HepG2 (cell line): ENCODE measurements at regions not wholly inside any gene's neighbourhood (a gene's known extent, or its start where the extent isn't known, plus 50 kb on each side); places are given as distances from the start of the nearest gene placed in this dataset.

Experiments used
- ATAC-seq: fragments of 200-7000 bp; cut with Tn5 transposase; 3 replicates; pipeline ENCODE4 v1.9.1; 2020; ENCODE audit warnings: mild to moderate bottlenecking, moderate library complexity
- BruUV-seq: library from RNA; stranded (reverse); fragments of 400-500 nt; replicated peaks from 2 replicates; lab custom pipeline; 2021; lab: Mats Ljungman, UMichigan
- CTCF ChIA-PET: fragments of 300-600 bp; formaldehyde crosslinking; extraction: SDS; loops from one replicate; lab custom pipeline; 2021; ENCODE audit warnings: low total read pairs, inconsistent platforms, low intra/inter-chr PET ratio; lab: Yijun Ruan, JAX
- POLR2A ChIA-PET: fragments of 350-600 bp; sonication (Branson Sonifier 250); formaldehyde crosslinking; loops from one replicate; lab custom pipeline; 2020; ENCODE audit warnings: antibody characterized with exemption, inconsistent platforms; lab: Yijun Ruan, JAX
- DNase-seq: peaks from one replicate; pipeline ENCODE4 v3.0.0-alpha.2; 2015; ENCODE audit warnings: low spot score
- FAIRE-seq: peaks from 3 replicates; lab custom pipeline; 2011; peaks lifted over from hg19 to GRCh38; lab: Jason Lieb, UNC
- H2AFZ ChIP-seq: one replicate; pipeline ENCODE4 v1.6.1; 2011; ENCODE audit warnings: low read length, inconsistent platforms
- H3K27ac ChIP-seq: fragments of 300-600 bp; 3 replicates; pipeline ENCODE4 v1.8.0; 2011; ENCODE audit warnings: mixed run types, mild to moderate bottlenecking, mixed read lengths, low read length, inconsistent platforms; ENCODE audit not compliant: insufficient read depth; ENCODE audit errors: extremely low read length
- H3K27me3 ChIP-seq, 2 experiments: fragments of 200-600 bp in 1 of 2; 2 replicates in 1 of 2; 3 replicates in 1 of 2; pipeline versions ENCODE4 v1.6.0 to v1.8.0; 2011; ENCODE audit warnings: low read length in 2 of 2, mild to moderate bottlenecking in 2 of 2, moderate library complexity in 2 of 2, inconsistent platforms in 1 of 2; ENCODE audit not compliant: insufficient read depth in 2 of 2, control insufficient read depth in 1 of 2
- H3K36me3 ChIP-seq, 2 experiments: fragments of 200-600 bp in 1 of 2; replicated peaks in 1 of 2; 2 replicates in 1 of 2; 3 replicates in 1 of 2; pipeline versions ENCODE4 v1.5.1 to v1.8.0; 2011; ENCODE audit warnings: low read length in 2 of 2, inconsistent platforms in 1 of 2; ENCODE audit not compliant: insufficient read depth in 2 of 2, control insufficient read depth in 1 of 2
- H3K4me1 ChIP-seq: 2 replicates; pipeline ENCODE4 v1.5.1; 2012; ENCODE audit warnings: low read length, inconsistent platforms; ENCODE audit not compliant: insufficient read depth
- H3K4me2 ChIP-seq: 2 replicates; pipeline ENCODE4 v1.6.0; 2011; ENCODE audit warnings: low read depth, low read length, inconsistent platforms
- H3K4me3 ChIP-seq, 3 experiments: fragments of 200-600 bp in 1 of 3; sonication (generic), shearing (Covaris generic) in 1 of 3; replicated peaks in 1 of 3; 2 replicates each; pipeline ENCODE4 v1.5.1; 2011 to 2016; ENCODE audit warnings: low read length in 3 of 3, inconsistent platforms in 2 of 3, low read depth in 2 of 3, mild to moderate bottlenecking in 2 of 3, control low read depth in 1 of 3, mixed read lengths in 1 of 3; ENCODE audit not compliant: insufficient read depth in 1 of 3
- H3K79me2 ChIP-seq: one replicate; pipeline ENCODE4 v1.6.1; 2011; ENCODE audit warnings: low read length, inconsistent platforms; ENCODE audit not compliant: insufficient read depth
- H3K9ac ChIP-seq: 2 replicates; pipeline ENCODE4 v1.6.0; 2011; ENCODE audit warnings: mild to moderate bottlenecking, low read depth, low read length, inconsistent platforms; ENCODE audit not compliant: insufficient read depth
- H3K9me3 ChIP-seq: 2 replicates; pipeline ENCODE4 v1.5.1; 2012; ENCODE audit warnings: mild to moderate bottlenecking, low read length
- H4K20me1 ChIP-seq: 2 replicates; pipeline ENCODE4 v1.6.0; 2011; ENCODE audit warnings: inconsistent platforms, mild to moderate bottlenecking, low read length, moderate library complexity; ENCODE audit not compliant: insufficient read depth
- ARID2 ChIP-seq: sonication (generic); formaldehyde crosslinking; IDR thresholded peaks from 2 replicates; pipeline ENCODE4 v1.8.1; 2022; ENCODE audit warnings: mild to moderate bottlenecking, missing genetic modification reagents, borderline replicate concordance
- ARID3A ChIP-seq: IDR thresholded peaks from 2 replicates; pipeline ENCODE4 v1.6.1; 2012; ENCODE audit warnings: low read depth, low read length, improper control_type of control experiment
- ARNTL ChIP-seq: sonication (generic); formaldehyde crosslinking; IDR thresholded peaks from 2 replicates; pipeline ENCODE4 v1.4.0; 2020; ENCODE audit warnings: mild to moderate bottlenecking, missing genetic modification reagents
- BRF2 ChIP-seq: sonication (generic); formaldehyde crosslinking; IDR thresholded peaks from 2 replicates; pipeline ENCODE4 v1.8.1; 2022; ENCODE audit warnings: mild to moderate bottlenecking, missing genetic modification reagents
- FOXP1 ChIP-seq, 2 experiments: fragments of 450-650 bp in 1 of 2; IDR thresholded peaks; 2 replicates each; pipeline ENCODE4 v1.6.1; 2017 to 2018; ENCODE audit warnings: antibody characterized with exemption in 1 of 2
- PAWR ChIP-seq: sonication (generic); formaldehyde crosslinking; IDR thresholded peaks from 2 replicates; pipeline ENCODE4 v1.4.0; 2020; ENCODE audit warnings: missing genetic modification reagents, mild to moderate bottlenecking, borderline replicate concordance
- RNF2 ChIP-seq: fragments of 450-650 bp; conservative IDR thresholded peaks from 2 replicates; pipeline ENCODE4 v1.6.1; 2016; ENCODE audit warnings: low read depth
- SMC3 ChIP-seq: IDR thresholded peaks from 2 replicates; pipeline ENCODE4 v1.6.1; 2011; ENCODE audit warnings: low read length, improper control_type of control experiment
- TOPORS ChIP-seq: sonication (generic); formaldehyde crosslinking; IDR thresholded peaks from 2 replicates; pipeline ENCODE4 v1.8.0; 2023; ENCODE audit warnings: mild to moderate bottlenecking, missing genetic modification reagents
- USF2 ChIP-seq, 2 experiments: sonication (generic) in 1 of 2; formaldehyde crosslinking in 1 of 2; IDR thresholded peaks; 2 replicates each; pipeline versions ENCODE4 v1.5.1 to v1.6.1; 2011 to 2020; ENCODE audit warnings: borderline replicate concordance in 1 of 2, low read depth in 1 of 2, low read length in 1 of 2, mild to moderate bottlenecking in 1 of 2, missing genetic modification reagents in 1 of 2, moderate library complexity in 1 of 2
- XRCC5 ChIP-seq: fragments of 200-400 bp; formaldehyde crosslinking; optimal IDR thresholded peaks from 2 replicates; pipeline ENCODE3; 2017; ENCODE audit warnings: mild to moderate bottlenecking, low read length
- ZBTB25 ChIP-seq: IDR thresholded peaks from 2 replicates; pipeline ENCODE4 v1.6.1; 2018; ENCODE audit warnings: missing genetic modification reagents
- ZNF3 ChIP-seq: IDR thresholded peaks from 2 replicates; pipeline ENCODE4 v1.7.0; 2017; ENCODE audit warnings: inconsistent platforms
- ZNF616 ChIP-seq: sonication (generic); formaldehyde crosslinking; IDR thresholded peaks from 2 replicates; pipeline ENCODE4 v1.5.0; 2020; ENCODE audit warnings: low read depth, mild to moderate bottlenecking, missing genetic modification reagents
- WGBS: methylation state at CpG from one replicate; pipeline ENCODE4 v1.1.6; 2017; ENCODE audit warnings: low lambda C conversion rate; 5-methylcytosine and 5-hydroxymethylcytosine counted together
- in situ Hi-C: cut with HindIII; loops from 2 replicates; pipeline ENCODE4 v1.10.0; 2017; ENCODE audit warnings: low pct_unique_long_range_greater_than_20kb; ENCODE audit not compliant: extremely low pct_ligation_motif_present
- intact Hi-C: fragments of 100-400 bp; cut with micrococcal nuclease; formaldehyde crosslinking; loops from one replicate; pipeline ENCODE4 v1.10.0; 2022; ENCODE audit not compliant: unreplicated experiment

GRCh38 chr2:143823876-143824275 lies 694.7 kb downstream of the ARHGAP15 start:
- Histone ChIP-seq H3K4me3 (no peak overlapping the region), H3K27ac (no peak overlapping the region), H3K36me3 (no peaks in the 10 kb centered on the region), H3K79me2 (no peaks in the 10 kb centered on the region), H3K9me3 (no peaks in the 10 kb centered on the region), H4K20me1 (no peaks in the 10 kb centered on the region), H2AFZ (no peak overlapping the region), H3K27me3 (no peaks in the 10 kb centered on the region), H3K4me2 (no peak overlapping the region), H3K9ac (no peak overlapping the region), H3K4me1 (no peaks in the 10 kb centered on the region)
- TF ChIP-seq ZNF3 (no peak), ARID2 (CRISPR knock-in tag) (no peak), USF2 (IDR thresholded peaks at IDR 0.05; ENCODE audit: low read depth, low read length) (no peak), USF2 (CRISPR knock-in tag; IDR thresholded peaks at IDR 0.05; ENCODE audit: borderline replicate concordance) (no peak), ARID3A (no peak), ZNF616 (no peak), RNF2 (no peak), ZBTB25 (no peak), TOPORS (no peak), XRCC5 (no peak), ARNTL (CRISPR knock-in tag) (no peak), PAWR (no peak), FOXP1 (IDR thresholded peaks at IDR 0.05) (no peak), FOXP1 (CRISPR knock-in tag; IDR thresholded peaks at IDR 0.05) (no peak), BRF2 (no peak), SMC3 (no peak)
- ChIA-PET CTCF (no interaction called here), POLR2A (no interaction called here)
- intact Hi-C loops: no loop called here
- no TSS peak for BruUV-seq
- in situ Hi-C loops: no loop called here
- DNase-seq (no peak), FAIRE-seq (no peak), ATAC-seq (no peak)
- 3% methylated on average over 2 of the region's 2 CpGs for WGBS
